Pancreas (tissue), 10 donors: ENCODE measurements at regions not wholly inside any gene's neighbourhood (a gene's known extent, or its start where the extent isn't known, plus 50 kb on each side); places are given as distances from the start of the nearest gene placed in this dataset.

Experiments used
- ATAC-seq, 4 donors: fragments of 200-7000 bp; cut with Tn5 transposase; one replicate each; pipeline versions ENCODE4 v1.8.0 to v1.9.1; 2020; ENCODE audit warnings: mild to moderate bottlenecking in 4 of 4, moderate library complexity in 4 of 4
- DNase-seq, 6 donors: peaks; one replicate each; pipeline ENCODE4 v3.0.0-alpha.2; 2020
- FAIRE-seq: peaks from 2 replicates; lab custom pipeline; 2012; peaks lifted over from hg19 to GRCh38; lab: Jason Lieb, UNC
- H3K27ac ChIP-seq, 4 donors: fragments of 200-600 bp; sonication (generic); 1 replicate in 3 of 4; 2 replicates in 1 of 4; pipeline versions ENCODE4 v1.5.0 to v1.8.0; 2020
- H3K27me3 ChIP-seq, 4 donors: fragments of 200-600 bp; one replicate each; pipeline ENCODE4 v1.8.0; 2021
- H3K36me3 ChIP-seq, 3 donors: fragments of 200-600 bp; sonication (generic) in 1 of 3; one replicate each; pipeline versions ENCODE4 v1.5.0 to v1.8.0; 2020 to 2021
- H3K4me1 ChIP-seq, 3 donors: fragments of 200-600 bp; one replicate each; pipeline ENCODE4 v1.8.0; 2021
- H3K4me3 ChIP-seq, 4 donors: fragments of 200-600 bp; sonication (generic) in 2 of 4; one replicate each; pipeline versions ENCODE4 v1.5.0 to v1.8.0; 2020 to 2021
- H3K9me3 ChIP-seq, 4 donors: fragments of 200-600 bp; one replicate each; pipeline ENCODE4 v1.8.0; 2021
- WGBS, 2 donors: extraction: QIAGEN DNeasy Blood & Tissue Kit; methylation state at CpG; one replicate each; pipeline ENCODE4 v1.1.7; 2013; 5-methylcytosine and 5-hydroxymethylcytosine counted together
- intact Hi-C, 3 donors: fragments of 100-400 bp; cut with DNase I; formaldehyde crosslinking; loops; one replicate each; pipeline versions ENCODE4 v1.11.1 to v1.14.2; 2022
- TF ChIP-seq, protein P1 (sequence below), 4 donors: fragments of 200-600 bp; sonication (generic) in 3 of 4; IDR thresholded peaks; one replicate each; pipeline versions ENCODE4 v1.5.0 to v1.8.0; 2021; ENCODE audit warnings: antibody characterized with exemption in 4 of 4
- donor health status: healthy with polysubstance abuse.
- donor health status: DM: no; HTN: no; CAD: no; lungs with moderate emphysema.
- donor health status: DM: no; HTN: no; CAD: no.
- donor health status: control.
- donor health status: control.
- donor health status: Bipolar disorder and iron deficiency.
- donor health status: DM: yes; HTN: yes; CAD: no.
- donor health status: DM: no; HTN: no; CAD: no.
- donor health status: DM: no; HTN: no; CAD: no.
- donor health status: DM: yes; HTN: yes; CAD: no.

DNA sequence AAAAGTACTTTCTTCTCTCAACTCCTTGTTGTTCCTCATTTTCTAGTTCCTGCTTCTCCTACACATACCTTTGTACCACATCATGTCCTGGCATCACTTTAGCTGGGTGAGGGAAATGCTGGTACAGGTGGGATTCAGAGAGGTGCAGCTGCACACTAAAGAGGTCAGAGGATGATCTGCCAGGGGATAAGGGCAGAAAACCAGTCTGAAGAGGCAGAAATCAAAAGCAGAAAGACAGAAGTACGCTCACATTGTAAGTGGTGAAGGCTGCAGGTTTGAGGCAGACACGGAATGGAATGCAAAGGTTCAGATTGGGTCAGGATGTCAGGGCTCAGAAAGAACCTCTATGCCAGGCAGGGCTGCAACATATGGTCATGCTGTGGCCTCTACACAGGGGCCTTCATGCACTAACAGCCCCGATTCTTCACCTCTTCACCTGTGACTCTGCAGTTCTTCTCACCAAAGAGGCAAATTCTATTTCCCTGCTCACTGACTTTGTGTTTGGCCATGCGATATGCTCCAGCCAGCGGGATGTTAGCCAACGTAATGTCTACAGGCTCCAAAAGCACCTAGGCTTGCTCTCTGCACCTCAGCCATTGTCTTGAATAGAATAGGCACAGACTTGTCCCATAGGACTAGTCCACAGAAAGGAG is 373.7 kb downstream of the NXPE2 start:
- DNase-seq: no peak
- H3K4me1 ChIP-seq: no peaks in the 10 kb centered on the region
- no peak overlapping the region for H3K27ac ChIP-seq
- intact Hi-C loops: no loop called here
- H3K4me3 ChIP-seq: no peak overlapping the region
- FAIRE-seq: no peak
- H3K9me3 ChIP-seq: no peaks in the 10 kb centered on the region
- ATAC-seq: no peak
- WGBS, 2 donors: 60 to 71% methylated on average over 6 of the region's 6 CpGs
- H3K36me3 ChIP-seq: no peaks in the 10 kb centered on the region
- H3K27me3 ChIP-seq: no peaks in the 10 kb centered on the region
- TF ChIP-seq, protein P1, sequence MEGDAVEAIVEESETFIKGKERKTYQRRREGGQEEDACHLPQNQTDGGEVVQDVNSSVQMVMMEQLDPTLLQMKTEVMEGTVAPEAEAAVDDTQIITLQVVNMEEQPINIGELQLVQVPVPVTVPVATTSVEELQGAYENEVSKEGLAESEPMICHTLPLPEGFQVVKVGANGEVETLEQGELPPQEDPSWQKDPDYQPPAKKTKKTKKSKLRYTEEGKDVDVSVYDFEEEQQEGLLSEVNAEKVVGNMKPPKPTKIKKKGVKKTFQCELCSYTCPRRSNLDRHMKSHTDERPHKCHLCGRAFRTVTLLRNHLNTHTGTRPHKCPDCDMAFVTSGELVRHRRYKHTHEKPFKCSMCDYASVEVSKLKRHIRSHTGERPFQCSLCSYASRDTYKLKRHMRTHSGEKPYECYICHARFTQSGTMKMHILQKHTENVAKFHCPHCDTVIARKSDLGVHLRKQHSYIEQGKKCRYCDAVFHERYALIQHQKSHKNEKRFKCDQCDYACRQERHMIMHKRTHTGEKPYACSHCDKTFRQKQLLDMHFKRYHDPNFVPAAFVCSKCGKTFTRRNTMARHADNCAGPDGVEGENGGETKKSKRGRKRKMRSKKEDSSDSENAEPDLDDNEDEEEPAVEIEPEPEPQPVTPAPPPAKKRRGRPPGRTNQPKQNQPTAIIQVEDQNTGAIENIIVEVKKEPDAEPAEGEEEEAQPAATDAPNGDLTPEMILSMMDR (IDR thresholded peaks at IDR 0.05): no peak

DNA sequence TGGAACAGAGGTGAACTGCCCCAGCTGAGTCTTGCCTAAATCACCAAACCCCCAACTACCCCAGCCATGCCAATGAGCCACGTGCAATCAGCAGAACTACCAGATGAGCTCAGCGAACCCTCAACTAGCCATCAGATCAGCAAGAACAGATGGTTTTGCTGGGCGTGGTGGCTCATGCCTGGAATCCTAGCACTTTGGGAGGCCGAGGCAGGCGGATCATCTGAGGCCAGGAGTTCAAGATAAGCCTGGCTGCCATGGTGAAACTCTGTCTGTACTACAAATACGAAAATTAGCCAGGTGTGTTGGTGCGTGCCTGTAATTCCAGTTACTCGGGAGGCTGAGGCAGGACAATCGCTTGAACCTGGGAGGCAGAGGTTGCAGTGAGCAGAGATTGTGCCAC is 374.3 kb downstream of the NXPE2 start:
- intact Hi-C loops: no loop called here
- no peaks in the 10 kb centered on the region for H3K27me3 ChIP-seq
- ATAC-seq (no peak), DNase-seq (no peak), FAIRE-seq (no peak)
- H3K9me3 ChIP-seq: no peaks in the 10 kb centered on the region
- TF ChIP-seq, protein P1 (IDR thresholded peaks at IDR 0.05): no peak
- H3K36me3 ChIP-seq: no peaks in the 10 kb centered on the region
- no peak overlapping the region for H3K27ac ChIP-seq
- H3K4me3 ChIP-seq: no peak overlapping the region
- 65 to 73% methylated on average over 9 of the region's 9 CpGs for WGBS, 2 donors
- H3K4me1 ChIP-seq: no peaks in the 10 kb centered on the region

DNA sequence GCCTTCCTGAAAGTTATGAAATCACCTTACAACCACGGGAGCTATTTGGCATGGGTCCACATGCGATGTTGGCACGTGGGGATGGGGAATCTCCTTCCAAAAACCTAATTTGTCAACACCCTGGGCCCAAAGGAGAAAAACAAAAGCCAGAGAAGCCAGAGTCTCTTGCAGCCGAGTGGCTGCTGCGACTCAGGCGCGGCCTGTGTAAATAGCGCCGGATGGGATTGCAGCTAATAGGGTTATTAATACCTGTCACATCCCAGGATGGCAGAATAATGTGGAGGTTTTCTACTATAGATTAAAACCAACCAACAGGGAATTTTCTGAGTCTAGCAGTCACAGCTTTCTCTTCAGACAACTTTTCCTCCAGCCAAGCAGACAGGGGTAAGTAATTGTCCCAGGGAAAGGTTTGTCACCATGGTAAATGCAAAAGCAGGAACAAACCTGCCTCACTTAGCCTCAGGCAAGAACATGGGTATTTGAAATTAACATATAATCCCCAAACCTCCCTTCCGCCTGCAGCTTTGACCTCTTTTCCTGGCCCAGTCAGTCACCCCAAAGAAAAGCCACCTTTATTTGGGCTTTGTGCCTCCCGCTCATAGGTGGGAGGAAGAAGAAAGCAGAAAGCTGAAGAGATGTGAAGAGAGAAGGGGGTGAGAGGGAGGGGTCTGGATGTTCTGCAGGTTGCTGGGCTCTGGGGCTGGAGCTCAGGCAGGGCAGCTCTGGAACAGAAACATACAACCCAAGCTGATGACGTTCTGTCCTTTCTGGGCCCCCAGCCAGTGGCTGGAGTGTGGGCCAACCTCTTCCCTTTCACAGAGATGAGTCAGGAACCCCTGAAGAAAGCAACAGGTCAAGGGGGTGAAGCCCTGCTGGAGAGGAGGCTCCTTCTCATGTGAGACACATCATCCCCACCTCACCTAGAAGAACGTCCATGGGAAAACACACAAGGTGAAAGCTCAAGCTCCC is 376.5 kb downstream of the NXPE2 start:
- Histone ChIP-seq H3K4me1 (no peaks in the 10 kb centered on the region), H3K27ac (no peak overlapping the region), H3K4me3 (no peak overlapping the region), H3K9me3 (no peaks in the 10 kb centered on the region), H3K36me3 (no peaks in the 10 kb centered on the region), H3K27me3 (no peaks in the 10 kb centered on the region)
- WGBS, 2 donors: 27 to 32% methylated on average over 13 of the region's 13 CpGs
- ATAC-seq: peak in 1 of 4 donors; percentile 50
- no peak for DNase-seq
- no peak for FAIRE-seq
- TF ChIP-seq, protein P1 (IDR thresholded peaks at IDR 0.05): no peak
- intact Hi-C loops: no loop called here

DNA sequence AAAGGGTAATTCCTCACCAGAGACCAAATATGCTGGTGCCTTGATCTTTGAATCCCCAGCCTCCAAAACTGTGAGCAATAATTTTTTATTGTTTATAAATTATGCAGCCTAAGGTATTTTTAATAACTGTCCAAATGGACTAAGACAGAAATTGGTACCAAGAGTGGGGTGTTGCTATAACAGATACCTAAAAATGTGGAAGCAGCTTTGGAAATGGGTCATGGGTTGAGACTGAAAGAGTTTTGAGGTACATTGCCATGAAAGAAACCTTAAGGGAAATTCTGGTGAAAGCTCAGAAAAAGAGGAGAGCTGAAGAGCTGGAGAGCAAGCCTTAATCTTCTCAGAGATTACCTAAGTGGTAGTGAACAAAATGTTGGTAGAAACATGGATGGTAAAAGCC is 378.2 kb downstream of the NXPE2 start:
- TF ChIP-seq, protein P1 (IDR thresholded peaks at IDR 0.05): no peak
- Histone ChIP-seq H3K9me3 (no peaks in the 10 kb centered on the region), H3K4me3 (no peak overlapping the region), H3K27ac (no peak overlapping the region), H3K27me3 (peaks cover 0 to 3% (median 0%) of the 10 kb centered on the region in 4 donors), H3K36me3 (no peaks in the 10 kb centered on the region), H3K4me1 (no peaks in the 10 kb centered on the region)
- FAIRE-seq: no peak
- no peak for DNase-seq
- intact Hi-C loops: no loop called here
- ATAC-seq: no peak
